Uterus (tissue), 2 donors: ENCODE measurements at regions not wholly inside any gene's neighbourhood (a gene's known extent, or its start where the extent isn't known, plus 50 kb on each side); places are given as distances from the start of the nearest gene placed in this dataset.

Source experiments
- POLR2A ChIP-seq, 2 donors: fragments of 450-650 bp; IDR thresholded peaks; one replicate each; pipeline ENCODE4 v1.6.1; 2016; ENCODE audit warnings: antibody characterized with exemption in 2 of 2, mild to moderate bottlenecking in 1 of 2, moderate library complexity in 1 of 2
- TF ChIP-seq, protein P1 (sequence below), 4 experiments: fragments of 200-600 bp in 2 of 4; fragments of 450-650 bp in 2 of 4; sonication (generic) in 2 of 4; IDR thresholded peaks; one replicate each; pipeline ENCODE4 v1.5.1; 2016 to 2019; ENCODE audit warnings: antibody characterized with exemption in 4 of 4, mild to moderate bottlenecking in 2 of 4, moderate library complexity in 1 of 4

GRCh38 chr6:91961236-91961635 lies 1374.4 kb upstream of the MAP3K7 start:
- TF ChIP-seq, protein P1, sequence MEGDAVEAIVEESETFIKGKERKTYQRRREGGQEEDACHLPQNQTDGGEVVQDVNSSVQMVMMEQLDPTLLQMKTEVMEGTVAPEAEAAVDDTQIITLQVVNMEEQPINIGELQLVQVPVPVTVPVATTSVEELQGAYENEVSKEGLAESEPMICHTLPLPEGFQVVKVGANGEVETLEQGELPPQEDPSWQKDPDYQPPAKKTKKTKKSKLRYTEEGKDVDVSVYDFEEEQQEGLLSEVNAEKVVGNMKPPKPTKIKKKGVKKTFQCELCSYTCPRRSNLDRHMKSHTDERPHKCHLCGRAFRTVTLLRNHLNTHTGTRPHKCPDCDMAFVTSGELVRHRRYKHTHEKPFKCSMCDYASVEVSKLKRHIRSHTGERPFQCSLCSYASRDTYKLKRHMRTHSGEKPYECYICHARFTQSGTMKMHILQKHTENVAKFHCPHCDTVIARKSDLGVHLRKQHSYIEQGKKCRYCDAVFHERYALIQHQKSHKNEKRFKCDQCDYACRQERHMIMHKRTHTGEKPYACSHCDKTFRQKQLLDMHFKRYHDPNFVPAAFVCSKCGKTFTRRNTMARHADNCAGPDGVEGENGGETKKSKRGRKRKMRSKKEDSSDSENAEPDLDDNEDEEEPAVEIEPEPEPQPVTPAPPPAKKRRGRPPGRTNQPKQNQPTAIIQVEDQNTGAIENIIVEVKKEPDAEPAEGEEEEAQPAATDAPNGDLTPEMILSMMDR (IDR thresholded peaks at IDR 0.05), result no peak
- no peak for TF ChIP-seq POLR2A (IDR thresholded peaks at IDR 0.05)
